ENCODE measurements at regions not wholly inside any gene's neighbourhood (a gene's known extent, or its start where the extent isn't known, plus 50 kb on each side); places are given as distances from the start of the nearest gene placed in this dataset.

DNA sequence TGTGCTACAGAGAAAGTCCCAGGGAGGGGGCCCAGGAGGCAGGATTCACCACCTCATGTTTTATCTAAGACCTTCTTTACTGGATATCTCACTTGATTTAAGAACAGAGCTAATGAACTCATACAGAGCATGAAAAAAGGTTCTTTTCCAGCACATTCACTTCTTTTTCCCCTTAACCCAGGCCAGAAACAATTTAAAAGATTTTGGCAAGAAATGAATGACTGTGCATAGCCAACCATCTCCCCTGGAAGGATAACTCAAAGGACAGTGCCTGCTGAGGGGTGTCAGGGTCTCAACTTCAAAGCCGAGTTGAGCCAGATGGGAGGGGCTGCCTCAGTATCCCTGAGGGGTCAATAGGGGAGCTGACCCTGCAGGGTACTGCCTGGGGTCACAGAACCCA lies 253.4 kb downstream of the SOD2 start:
- TF ChIP-seq, protein P1, sequence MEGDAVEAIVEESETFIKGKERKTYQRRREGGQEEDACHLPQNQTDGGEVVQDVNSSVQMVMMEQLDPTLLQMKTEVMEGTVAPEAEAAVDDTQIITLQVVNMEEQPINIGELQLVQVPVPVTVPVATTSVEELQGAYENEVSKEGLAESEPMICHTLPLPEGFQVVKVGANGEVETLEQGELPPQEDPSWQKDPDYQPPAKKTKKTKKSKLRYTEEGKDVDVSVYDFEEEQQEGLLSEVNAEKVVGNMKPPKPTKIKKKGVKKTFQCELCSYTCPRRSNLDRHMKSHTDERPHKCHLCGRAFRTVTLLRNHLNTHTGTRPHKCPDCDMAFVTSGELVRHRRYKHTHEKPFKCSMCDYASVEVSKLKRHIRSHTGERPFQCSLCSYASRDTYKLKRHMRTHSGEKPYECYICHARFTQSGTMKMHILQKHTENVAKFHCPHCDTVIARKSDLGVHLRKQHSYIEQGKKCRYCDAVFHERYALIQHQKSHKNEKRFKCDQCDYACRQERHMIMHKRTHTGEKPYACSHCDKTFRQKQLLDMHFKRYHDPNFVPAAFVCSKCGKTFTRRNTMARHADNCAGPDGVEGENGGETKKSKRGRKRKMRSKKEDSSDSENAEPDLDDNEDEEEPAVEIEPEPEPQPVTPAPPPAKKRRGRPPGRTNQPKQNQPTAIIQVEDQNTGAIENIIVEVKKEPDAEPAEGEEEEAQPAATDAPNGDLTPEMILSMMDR (IDR thresholded peaks at IDR 0.05) = no peak
- TF ChIP-seq EZH2 (IDR thresholded peaks at IDR 0.05; ENCODE audit: borderline replicate concordance, insufficient read depth, low read depth, low read length, poor library complexity, severe bottlenecking) = no peak

Data from B cell (primary cell).